ENCODE measurements at regions not wholly inside any gene's neighbourhood (a gene's known extent, or its start where the extent isn't known, plus 50 kb on each side); places are given as distances from the start of the nearest gene placed in this dataset.

- Mint-ChIP-seq H3K9me3 (no peaks in the 10 kb centered on the region), H3K27me3 (ENCODE audit: low read depth) (peaks cover 26% of the 10 kb centered on the region), H3K4me1 (no peaks in the 10 kb centered on the region), H3K36me3 (ENCODE audit: low read depth) (no peaks in the 10 kb centered on the region), H3K27ac (no peak overlapping the region), H3K4me3 (no peak overlapping the region)
- TF ChIP-seq, protein P1, sequence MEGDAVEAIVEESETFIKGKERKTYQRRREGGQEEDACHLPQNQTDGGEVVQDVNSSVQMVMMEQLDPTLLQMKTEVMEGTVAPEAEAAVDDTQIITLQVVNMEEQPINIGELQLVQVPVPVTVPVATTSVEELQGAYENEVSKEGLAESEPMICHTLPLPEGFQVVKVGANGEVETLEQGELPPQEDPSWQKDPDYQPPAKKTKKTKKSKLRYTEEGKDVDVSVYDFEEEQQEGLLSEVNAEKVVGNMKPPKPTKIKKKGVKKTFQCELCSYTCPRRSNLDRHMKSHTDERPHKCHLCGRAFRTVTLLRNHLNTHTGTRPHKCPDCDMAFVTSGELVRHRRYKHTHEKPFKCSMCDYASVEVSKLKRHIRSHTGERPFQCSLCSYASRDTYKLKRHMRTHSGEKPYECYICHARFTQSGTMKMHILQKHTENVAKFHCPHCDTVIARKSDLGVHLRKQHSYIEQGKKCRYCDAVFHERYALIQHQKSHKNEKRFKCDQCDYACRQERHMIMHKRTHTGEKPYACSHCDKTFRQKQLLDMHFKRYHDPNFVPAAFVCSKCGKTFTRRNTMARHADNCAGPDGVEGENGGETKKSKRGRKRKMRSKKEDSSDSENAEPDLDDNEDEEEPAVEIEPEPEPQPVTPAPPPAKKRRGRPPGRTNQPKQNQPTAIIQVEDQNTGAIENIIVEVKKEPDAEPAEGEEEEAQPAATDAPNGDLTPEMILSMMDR (IDR thresholded peaks at IDR 0.05; ENCODE audit: unreplicated experiment in 3 of 3) = no peak
These were observed 56.8 kb upstream of the COL6A5 start for GRCh38 chr3:130288670-130289069.

GRCh38 chr3:130291148-130291547, 54.3 kb upstream of the COL6A5 start:
- TF ChIP-seq, protein P1 (IDR thresholded peaks at IDR 0.05; ENCODE audit: unreplicated experiment in 3 of 3) = no peak
- Mint-ChIP-seq H3K9me3 (no peaks in the 10 kb centered on the region), H3K27me3 (ENCODE audit: low read depth) (peaks cover 26% of the 10 kb centered on the region), H3K4me1 (no peaks in the 10 kb centered on the region), H3K4me3 (no peak overlapping the region), H3K27ac (no peak overlapping the region), H3K36me3 (ENCODE audit: low read depth) (no peaks in the 10 kb centered on the region)

DNA sequence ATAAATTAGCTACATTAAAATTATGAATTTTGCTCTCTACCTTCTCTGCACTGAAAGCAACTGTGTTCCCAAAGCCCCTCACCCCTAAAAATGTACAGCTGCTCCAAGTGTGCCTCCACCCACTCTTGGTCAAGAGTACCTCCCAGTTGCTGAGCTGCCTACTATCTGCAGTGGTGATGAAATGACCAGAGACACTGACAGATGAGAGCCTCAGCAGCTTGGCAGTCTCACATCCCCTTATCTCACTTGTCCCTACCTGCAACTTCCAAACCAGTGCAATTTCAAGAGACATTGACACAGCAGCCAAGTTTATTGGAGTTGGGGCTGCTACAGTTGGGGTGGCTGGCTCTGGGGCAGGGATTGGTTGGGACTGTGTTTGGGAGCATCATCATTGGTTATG, 52.2 kb upstream of the COL6A5 start:
- TF ChIP-seq, protein P1 (IDR thresholded peaks at IDR 0.05; ENCODE audit: unreplicated experiment in 3 of 3) = no peak
- Mint-ChIP-seq H3K4me3 (no peak overlapping the region), H3K27ac (no peak overlapping the region), H3K9me3 (no peaks in the 10 kb centered on the region), H3K27me3 (ENCODE audit: low read depth) (peaks cover 22% of the 10 kb centered on the region), H3K4me1 (no peaks in the 10 kb centered on the region), H3K36me3 (ENCODE audit: low read depth) (no peaks in the 10 kb centered on the region)

All from nephron (organoid).